GM18909 (cell line): ENCODE measurements at regions not wholly inside any gene's neighbourhood (a gene's known extent, or its start where the extent isn't known, plus 50 kb on each side); places are given as distances from the start of the nearest gene placed in this dataset.

Experiments
- ATAC-seq: cut with Tn5 transposase; IDR thresholded peaks from one replicate; pipeline ENCODE4 v1.9.1; 2021; ENCODE audit warnings: mild to moderate bottlenecking; ENCODE audit not compliant: unreplicated experiment, poor library complexity

DNA sequence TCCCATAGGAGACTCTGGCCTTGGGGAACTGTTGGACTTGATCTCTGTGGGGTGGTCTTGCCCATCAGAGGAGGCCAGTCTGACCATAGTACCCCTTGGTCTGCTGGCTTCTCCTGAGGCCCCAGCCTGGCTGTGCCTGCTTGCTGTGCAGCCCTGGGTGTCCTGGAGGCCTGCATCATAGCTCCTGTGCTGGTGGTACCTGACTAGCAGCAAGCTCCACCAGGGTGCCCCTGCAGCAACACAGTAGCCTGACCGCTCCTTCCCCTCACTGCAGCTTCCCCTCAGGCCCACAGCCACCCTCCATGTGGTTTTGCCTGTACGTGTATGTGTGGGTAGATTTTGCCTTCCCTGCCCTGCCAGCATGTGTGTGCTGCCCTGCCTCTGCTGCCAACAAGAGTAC, 85.6 kb upstream of the TTC14 start:
- no peak for ATAC-seq

DNA sequence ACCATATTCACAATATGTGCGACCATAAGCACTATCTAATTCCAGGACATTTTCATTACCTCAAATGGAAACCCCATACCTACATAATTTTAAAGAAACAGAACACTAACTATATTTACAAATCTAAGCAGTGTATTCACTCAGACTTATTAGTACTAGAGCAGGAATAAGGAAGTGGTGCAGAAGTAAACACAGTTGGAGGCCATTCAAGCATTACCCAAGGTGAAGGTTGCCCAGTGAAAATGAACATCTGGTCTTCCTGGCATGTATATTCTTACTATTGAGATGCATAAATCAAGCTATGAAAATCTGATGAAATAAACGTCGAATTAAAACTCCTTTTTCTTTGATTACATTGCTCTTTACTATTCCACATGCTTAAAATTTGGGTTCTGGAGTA, 78.9 kb upstream of the TTC14 start:
- no peak for ATAC-seq

DNA sequence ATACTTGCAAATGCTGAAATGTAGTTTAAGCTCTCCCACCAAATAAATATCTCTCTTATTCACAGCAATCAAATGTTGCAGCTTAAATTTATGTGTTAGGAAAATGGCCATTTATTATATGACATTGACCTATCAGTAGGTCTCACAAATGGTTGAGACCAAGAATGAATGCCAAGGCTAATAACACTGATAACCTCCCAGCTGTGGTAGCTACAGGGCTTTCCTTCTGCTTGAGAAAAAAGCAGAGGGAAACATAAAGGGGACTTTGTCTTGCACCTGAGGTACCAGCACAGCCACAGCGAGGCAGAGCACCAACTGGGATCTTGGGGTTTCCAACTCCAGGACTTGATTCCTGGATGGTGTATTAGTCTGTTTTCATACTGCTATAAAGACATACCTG, 73.1 kb upstream of the TTC14 start:
- ATAC-seq = no peak

GRCh38 chr3:180529778-180530177, 72.2 kb upstream of the TTC14 start:
- no peak for ATAC-seq

DNA sequence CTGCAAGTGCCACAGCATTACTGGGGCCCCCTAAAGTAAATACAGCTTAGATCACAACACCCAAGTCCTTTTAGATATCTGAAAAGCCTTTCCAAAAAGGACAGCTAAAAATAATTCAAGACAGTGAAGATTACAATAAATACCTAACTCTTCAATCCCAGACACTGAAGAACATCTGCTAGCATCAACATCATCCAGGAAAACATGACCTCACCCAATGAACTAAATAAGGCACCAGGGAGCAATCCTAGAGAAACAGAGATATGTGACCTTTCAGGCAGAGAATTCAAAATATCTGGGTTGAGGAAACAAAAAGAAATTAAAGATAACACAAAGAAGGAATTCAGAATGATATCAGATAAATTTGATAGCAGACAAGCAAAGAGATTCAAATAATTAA, 71.7 kb upstream of the TTC14 start:
- ATAC-seq = no peak

DNA sequence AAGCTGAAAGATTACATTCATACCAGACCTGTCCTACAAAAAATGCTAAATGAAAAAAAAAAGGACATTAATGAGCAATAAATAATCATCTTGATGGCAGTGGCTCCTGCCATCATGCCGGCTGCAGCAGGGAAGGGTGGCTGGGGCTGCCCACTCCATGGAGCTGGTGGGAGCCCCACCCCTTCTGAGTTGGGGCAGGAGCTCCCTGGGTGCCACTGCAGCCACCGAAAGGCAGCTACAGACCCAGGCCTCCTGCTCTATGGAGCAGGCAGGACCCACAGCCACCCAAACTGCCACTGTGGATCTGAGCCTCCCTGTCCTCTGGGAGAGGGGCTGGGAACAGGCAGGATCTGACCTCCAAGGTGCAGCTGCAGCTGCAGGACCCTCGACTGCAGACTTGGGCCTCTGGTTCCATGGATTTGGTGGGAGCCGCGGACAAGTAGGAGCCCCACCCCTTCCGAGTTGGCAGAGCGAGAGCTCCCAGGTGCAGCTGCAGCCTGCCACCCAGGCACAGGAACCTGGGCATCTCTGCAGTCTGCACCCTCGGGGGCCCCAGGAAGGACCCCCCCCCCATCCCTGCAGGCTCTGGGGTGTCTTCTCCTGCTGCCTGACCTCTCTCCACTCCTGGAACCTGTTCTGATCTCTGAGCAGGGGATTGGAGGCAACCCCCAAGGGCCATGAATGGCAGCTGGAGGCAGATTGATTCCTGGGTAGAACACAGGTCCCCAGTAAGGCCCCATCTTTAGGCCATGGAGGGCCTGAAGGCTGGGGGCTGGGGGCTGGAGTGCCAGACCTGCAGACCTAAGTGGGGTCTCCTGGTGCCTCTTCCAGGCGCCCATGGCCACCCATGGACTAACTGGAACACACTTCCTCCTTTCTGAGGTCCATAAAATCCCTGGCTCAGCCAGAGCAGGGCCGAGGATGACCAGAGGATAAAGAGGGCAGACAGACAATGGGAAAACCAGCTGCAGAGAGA, 70.4 kb upstream of the TTC14 start:
- ATAC-seq = no peak

DNA sequence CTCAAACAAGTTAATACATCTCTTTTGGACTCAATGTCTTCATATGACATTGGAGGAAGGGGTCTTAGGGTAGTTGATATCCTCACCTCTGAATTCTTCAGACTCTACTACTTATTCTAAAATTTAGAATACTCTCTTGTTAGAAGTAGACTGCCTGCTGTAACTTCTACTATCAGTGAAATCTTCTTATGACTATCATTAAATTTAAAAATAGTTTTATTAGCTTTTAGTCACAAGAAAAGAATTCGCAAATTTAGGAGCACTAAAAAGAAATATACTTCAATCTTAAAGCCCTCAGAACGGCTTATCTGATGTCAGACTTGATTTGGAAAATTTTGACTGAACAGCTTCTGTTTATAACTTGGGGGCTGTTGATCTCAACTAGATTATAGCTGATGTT, 67.1 kb upstream of the TTC14 start:
- ATAC-seq = no peak

DNA sequence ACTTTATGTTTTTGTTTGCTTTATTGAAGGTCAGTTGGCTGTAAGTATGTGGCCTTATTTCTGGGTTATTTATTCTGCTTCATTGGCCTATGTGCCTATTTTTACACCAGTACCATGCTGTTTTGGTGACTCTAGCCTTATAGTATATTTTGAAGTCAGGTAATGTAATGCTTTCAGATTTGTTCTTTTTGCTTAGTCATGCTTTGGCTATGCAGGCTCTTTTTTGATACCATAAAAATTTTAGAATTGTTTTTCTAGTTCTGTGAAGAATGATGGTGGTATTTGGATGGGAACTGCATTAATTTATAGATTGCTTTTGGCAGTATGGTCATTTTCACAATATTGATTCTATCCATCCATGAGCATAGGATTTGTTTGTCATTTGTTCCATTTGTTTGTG, 63.5 kb upstream of the TTC14 start:
- no peak for ATAC-seq

DNA sequence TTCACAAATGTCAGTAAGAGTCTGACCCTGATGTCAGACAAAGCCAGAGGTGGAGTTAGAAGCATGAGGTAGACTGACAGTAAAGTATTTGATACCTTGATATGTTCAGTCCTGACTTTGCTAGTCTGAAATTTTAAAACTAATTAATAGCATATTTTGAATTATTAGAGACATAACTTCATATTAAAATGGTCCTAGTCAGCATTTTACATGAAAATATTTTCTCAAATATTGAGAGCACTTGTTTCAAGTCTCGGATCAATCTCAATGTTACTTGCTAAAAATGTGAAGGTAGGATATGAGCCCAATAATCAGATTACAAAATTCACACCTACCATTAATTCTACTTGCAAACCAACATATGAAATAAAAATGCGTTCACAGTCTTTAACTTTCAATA, 58.1 kb upstream of the TTC14 start:
- ATAC-seq = no peak

DNA sequence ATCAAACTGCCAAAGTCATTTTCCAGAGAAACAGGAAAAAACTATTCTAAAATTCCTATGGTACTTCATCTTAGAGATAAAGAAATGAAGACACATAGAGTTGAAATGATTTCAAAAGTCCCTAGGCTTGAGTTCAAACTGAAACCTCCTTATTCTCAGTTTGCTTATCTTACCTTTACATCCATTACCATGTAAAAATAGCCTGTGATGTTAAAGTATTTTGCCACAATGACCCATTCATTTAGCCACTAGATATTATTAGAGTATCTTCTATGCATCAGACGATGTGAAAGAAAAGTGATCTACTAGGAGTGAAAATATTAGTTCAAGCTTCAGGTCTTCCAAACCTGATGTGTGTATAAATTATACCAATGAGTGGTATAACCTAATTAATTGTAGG, 55.1 kb upstream of the TTC14 start:
- no peak for ATAC-seq

DNA sequence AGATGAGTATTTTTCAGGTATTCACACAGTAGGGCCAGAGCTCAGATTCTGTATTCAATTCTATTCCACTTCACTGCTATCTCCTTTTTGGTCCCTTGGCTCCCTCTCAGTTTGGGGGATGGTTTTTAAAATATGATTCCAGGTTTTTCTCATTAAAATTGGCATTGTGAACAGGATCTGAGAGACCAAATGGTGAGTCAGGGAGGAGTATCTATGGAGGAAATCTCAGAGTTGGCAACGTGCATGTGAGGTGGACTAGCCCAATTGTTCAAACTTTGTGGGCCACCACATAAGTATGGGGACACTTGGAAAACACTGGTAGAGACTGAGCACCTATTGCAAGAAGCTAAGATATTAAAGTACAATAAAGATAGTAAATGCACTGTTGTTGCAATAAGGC, 53.9 kb upstream of the TTC14 start:
- ATAC-seq = no peak
